Upper lobe of left lung (tissue), 4 donors: ENCODE measurements at regions not wholly inside any gene's neighbourhood (a gene's known extent, or its start where the extent isn't known, plus 50 kb on each side); places are given as distances from the start of the nearest gene placed in this dataset.

ENCODE experiments used
- POLR2A ChIP-seq, 4 donors: fragments of 450-650 bp; IDR thresholded peaks; one replicate each; pipeline ENCODE4 v1.5.1; 2016 to 2017; ENCODE audit warnings: antibody characterized with exemption in 4 of 4, mild to moderate bottlenecking in 2 of 4
- TF ChIP-seq, protein P1 (sequence below), 6 experiments: fragments of 450-650 bp in 4 of 6; fragments of 200-600 bp in 2 of 6; sonication (generic) in 2 of 6; IDR thresholded peaks; one replicate each; pipeline ENCODE4 v1.5.1; 2016 to 2019; ENCODE audit warnings: antibody characterized with exemption in 6 of 6

DNA sequence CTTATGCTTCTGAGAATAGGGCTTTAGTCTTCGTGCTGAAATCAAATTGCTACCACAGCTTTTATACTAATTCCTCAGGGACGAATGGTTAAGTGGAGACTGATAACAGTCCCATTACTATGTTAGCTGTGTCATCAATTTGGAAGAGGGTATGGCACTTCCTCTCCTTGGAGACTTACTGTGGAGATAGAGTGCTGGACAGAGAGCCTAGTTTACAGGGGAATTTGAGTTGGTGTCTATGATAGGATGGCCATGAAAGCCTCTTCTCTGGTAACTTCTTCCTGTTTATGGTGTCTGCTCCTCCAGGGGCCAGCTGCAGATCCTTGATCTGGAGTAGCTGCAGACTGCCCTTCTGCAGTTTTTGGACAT, 167.7 kb downstream of the ZNF518B start:
- TF ChIP-seq, protein P1, sequence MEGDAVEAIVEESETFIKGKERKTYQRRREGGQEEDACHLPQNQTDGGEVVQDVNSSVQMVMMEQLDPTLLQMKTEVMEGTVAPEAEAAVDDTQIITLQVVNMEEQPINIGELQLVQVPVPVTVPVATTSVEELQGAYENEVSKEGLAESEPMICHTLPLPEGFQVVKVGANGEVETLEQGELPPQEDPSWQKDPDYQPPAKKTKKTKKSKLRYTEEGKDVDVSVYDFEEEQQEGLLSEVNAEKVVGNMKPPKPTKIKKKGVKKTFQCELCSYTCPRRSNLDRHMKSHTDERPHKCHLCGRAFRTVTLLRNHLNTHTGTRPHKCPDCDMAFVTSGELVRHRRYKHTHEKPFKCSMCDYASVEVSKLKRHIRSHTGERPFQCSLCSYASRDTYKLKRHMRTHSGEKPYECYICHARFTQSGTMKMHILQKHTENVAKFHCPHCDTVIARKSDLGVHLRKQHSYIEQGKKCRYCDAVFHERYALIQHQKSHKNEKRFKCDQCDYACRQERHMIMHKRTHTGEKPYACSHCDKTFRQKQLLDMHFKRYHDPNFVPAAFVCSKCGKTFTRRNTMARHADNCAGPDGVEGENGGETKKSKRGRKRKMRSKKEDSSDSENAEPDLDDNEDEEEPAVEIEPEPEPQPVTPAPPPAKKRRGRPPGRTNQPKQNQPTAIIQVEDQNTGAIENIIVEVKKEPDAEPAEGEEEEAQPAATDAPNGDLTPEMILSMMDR (IDR thresholded peaks at IDR 0.05) = no peak
- no peak for TF ChIP-seq POLR2A (IDR thresholded peaks at IDR 0.05)
